Putamen (tissue), 1 donor: ENCODE measurements at regions not wholly inside any gene's neighbourhood (a gene's known extent, or its start where the extent isn't known, plus 50 kb on each side); places are given as distances from the start of the nearest gene placed in this dataset.

Source experiments
- DNase-seq: peaks from one replicate; pipeline ENCODE4 v3.0.0-alpha.2; 2016; ENCODE audit warnings: low spot score

GRCh38 chr14:94887591-94887990 lies 117.7 kb upstream of the GSC start:
- DNase-seq: no peak

- DNase-seq: no peak
Observed at GRCh38 chr14:94886931-94887330, 117.0 kb upstream of the GSC start.

- no peak for DNase-seq
Observed at GRCh38 chr14:94885481-94886155, 115.7 kb upstream of the GSC start.

- no peak for DNase-seq
Observed at GRCh38 chr14:94884616-94885230, 114.8 kb upstream of the GSC start.

GRCh38 chr14:94882401-94882800 lies 112.5 kb upstream of the GSC start:
- no peak for DNase-seq

GRCh38 chr14:94880876-94881275 lies 111.0 kb upstream of the GSC start:
- no peak for DNase-seq

GRCh38 chr14:94880106-94880505 lies 110.2 kb upstream of the GSC start:
- no peak for DNase-seq

- DNase-seq: no peak
Observed at GRCh38 chr14:94879537-94879936, 109.6 kb upstream of the GSC start.

GRCh38 chr14:94876306-94876705 lies 106.4 kb upstream of the GSC start:
- DNase-seq: no peak

GRCh38 chr14:94875256-94875655 lies 105.3 kb upstream of the GSC start:
- DNase-seq: no peak

- DNase-seq: no peak
Observed at GRCh38 chr14:94868772-94869072, 98.8 kb upstream of the GSC start.

GRCh38 chr14:94867946-94868771 lies 98.2 kb upstream of the GSC start:
- peak; percentile 83 for DNase-seq

GRCh38 chr14:94867209-94867608 lies 97.3 kb upstream of the GSC start:
- no peak for DNase-seq

- no peak for DNase-seq
Observed at GRCh38 chr14:94864387-94865195, 94.7 kb upstream of the GSC start.

GRCh38 chr14:94863366-94863765 lies 93.5 kb upstream of the GSC start:
- DNase-seq: no peak

- no peak for DNase-seq
Observed at GRCh38 chr14:94857950-94858349, 88.0 kb upstream of the GSC start.

GRCh38 chr14:94853920-94854319 lies 84.0 kb upstream of the GSC start:
- DNase-seq: no peak

GRCh38 chr14:94850309-94851211 lies 80.6 kb upstream of the GSC start:
- DNase-seq: no peak

- DNase-seq: no peak
Observed at GRCh38 chr14:94844593-94845152, 74.8 kb upstream of the GSC start.

- DNase-seq: no peak
Observed at GRCh38 chr14:94840467-94840866, 70.6 kb upstream of the GSC start.

- DNase-seq: no peak
Observed at GRCh38 chr14:94839348-94839747, 69.4 kb upstream of the GSC start.
